ENCODE measurements at regions not wholly inside any gene's neighbourhood (a gene's known extent, or its start where the extent isn't known, plus 50 kb on each side); places are given as distances from the start of the nearest gene placed in this dataset.

GRCh38 chr10:2978574-2979273, 88.6 kb upstream of the PFKP start:
- TF ChIP-seq, protein P1, sequence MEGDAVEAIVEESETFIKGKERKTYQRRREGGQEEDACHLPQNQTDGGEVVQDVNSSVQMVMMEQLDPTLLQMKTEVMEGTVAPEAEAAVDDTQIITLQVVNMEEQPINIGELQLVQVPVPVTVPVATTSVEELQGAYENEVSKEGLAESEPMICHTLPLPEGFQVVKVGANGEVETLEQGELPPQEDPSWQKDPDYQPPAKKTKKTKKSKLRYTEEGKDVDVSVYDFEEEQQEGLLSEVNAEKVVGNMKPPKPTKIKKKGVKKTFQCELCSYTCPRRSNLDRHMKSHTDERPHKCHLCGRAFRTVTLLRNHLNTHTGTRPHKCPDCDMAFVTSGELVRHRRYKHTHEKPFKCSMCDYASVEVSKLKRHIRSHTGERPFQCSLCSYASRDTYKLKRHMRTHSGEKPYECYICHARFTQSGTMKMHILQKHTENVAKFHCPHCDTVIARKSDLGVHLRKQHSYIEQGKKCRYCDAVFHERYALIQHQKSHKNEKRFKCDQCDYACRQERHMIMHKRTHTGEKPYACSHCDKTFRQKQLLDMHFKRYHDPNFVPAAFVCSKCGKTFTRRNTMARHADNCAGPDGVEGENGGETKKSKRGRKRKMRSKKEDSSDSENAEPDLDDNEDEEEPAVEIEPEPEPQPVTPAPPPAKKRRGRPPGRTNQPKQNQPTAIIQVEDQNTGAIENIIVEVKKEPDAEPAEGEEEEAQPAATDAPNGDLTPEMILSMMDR (IDR thresholded peaks at IDR 0.05; ENCODE audit: borderline replicate concordance, extremely low read depth, insufficient read depth): no peak
- H3K27ac ChIP-seq (ENCODE audit: low read depth in 2 of 2, low read length in 2 of 2): no peak overlapping the region
- intact Hi-C loops (cut with DNase I): loop anchor here (5.0 kb wide), 1 partner anchor 146 kb away; no protein-coding TSS in a partner anchor

DNA sequence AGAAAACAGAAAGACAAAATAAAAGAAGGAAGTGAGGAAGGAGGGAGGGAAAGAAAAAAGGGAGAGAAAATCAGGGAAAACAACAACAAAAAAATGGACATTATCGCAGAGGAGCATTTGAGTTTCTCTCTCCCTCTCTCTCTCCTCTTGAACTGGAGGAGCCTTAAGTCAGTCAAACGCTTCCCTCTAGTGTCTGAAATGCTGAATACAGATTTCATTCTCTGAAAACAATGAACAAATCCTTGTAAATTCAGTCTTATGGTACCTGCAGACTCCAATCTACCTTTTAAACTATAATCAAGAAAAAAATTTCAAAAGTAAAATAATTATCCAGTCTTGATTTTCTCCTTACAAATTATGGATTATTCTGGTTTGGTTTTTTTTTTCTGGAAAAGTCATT, 89.2 kb upstream of the PFKP start:
- no peak overlapping the region for H3K9ac ChIP-seq (ENCODE audit: low read length in 3 of 3)
- TF ChIP-seq, protein P1 (IDR thresholded peaks at IDR 0.05; ENCODE audit: borderline replicate concordance, extremely low read depth, insufficient read depth): peak; percentile 53
- intact Hi-C loops (cut with DNase I): loop anchor here (5.0 kb wide), 1 partner anchor 146 kb away; no protein-coding TSS in a partner anchor
- H3K4me1 ChIP-seq (ENCODE audit: control insufficient read depth in 2 of 3, insufficient read depth in 2 of 3, low read depth in 1 of 3, low read length in 3 of 3): no peaks in the 10 kb centered on the region
- no peaks in the 10 kb centered on the region for H3K27me3 ChIP-seq (ENCODE audit: control insufficient read depth, insufficient read depth, low read length)
- FAIRE-seq (peak; percentile 95), DNase-seq (peak in 2 of 5 donors; percentile 80 to 86)
- no peaks in the 10 kb centered on the region for H3K9me3 ChIP-seq (ENCODE audit: control insufficient read depth in 2 of 3, insufficient read depth in 1 of 3, low read length in 3 of 3)
- H3K4me3 ChIP-seq (ENCODE audit: low read length in 3 of 3): no peak overlapping the region
- H3K27ac ChIP-seq (ENCODE audit: low read depth in 2 of 2, low read length in 2 of 2): no peak overlapping the region
- no peaks in the 10 kb centered on the region for H3K36me3 ChIP-seq (ENCODE audit: control insufficient read depth in 2 of 3, insufficient read depth in 3 of 3, low read length in 3 of 3)

More at GRCh38 chr10:2978574-2979273, 88.6 kb upstream of the PFKP start:
- Histone ChIP-seq H3K4me1 (ENCODE audit: control insufficient read depth in 2 of 3, insufficient read depth in 2 of 3, low read depth in 1 of 3, low read length in 3 of 3) (no peaks in the 10 kb centered on the region), H3K9ac (ENCODE audit: low read length in 3 of 3) (no peak overlapping the region), H3K36me3 (ENCODE audit: control insufficient read depth in 2 of 3, insufficient read depth in 3 of 3, low read length in 3 of 3) (no peaks in the 10 kb centered on the region), H3K9me3 (ENCODE audit: control insufficient read depth in 2 of 3, insufficient read depth in 1 of 3, low read length in 3 of 3) (no peaks in the 10 kb centered on the region), H3K27me3 (ENCODE audit: control insufficient read depth, insufficient read depth, low read length) (no peaks in the 10 kb centered on the region), H3K4me3 (ENCODE audit: low read length in 3 of 3) (no peak overlapping the region)
- no peak for DNase-seq
- FAIRE-seq: no peak

- FAIRE-seq: no peak
- Histone ChIP-seq H3K27me3 (ENCODE audit: control insufficient read depth, insufficient read depth, low read length) (no peaks in the 10 kb centered on the region), H3K36me3 (ENCODE audit: control insufficient read depth in 2 of 3, insufficient read depth in 3 of 3, low read length in 3 of 3) (no peaks in the 10 kb centered on the region), H3K4me1 (ENCODE audit: control insufficient read depth in 2 of 3, insufficient read depth in 2 of 3, low read depth in 1 of 3, low read length in 3 of 3) (no peaks in the 10 kb centered on the region), H3K27ac (ENCODE audit: low read depth in 2 of 2, low read length in 2 of 2) (no peak overlapping the region), H3K9me3 (ENCODE audit: control insufficient read depth in 2 of 3, insufficient read depth in 1 of 3, low read length in 3 of 3) (no peaks in the 10 kb centered on the region), H3K4me3 (ENCODE audit: low read length in 3 of 3) (no peak overlapping the region), H3K9ac (ENCODE audit: low read length in 3 of 3) (no peak overlapping the region)
- DNase-seq: no peak
- TF ChIP-seq, protein P1 (IDR thresholded peaks at IDR 0.05; ENCODE audit: borderline replicate concordance, extremely low read depth, insufficient read depth): no peak
- intact Hi-C loops (cut with DNase I): loop anchor here (5.0 kb wide), 1 partner anchor 142 kb away; no protein-coding TSS in a partner anchor
Observed at GRCh38 chr10:2974503-2975207, 92.7 kb upstream of the PFKP start.

Data from kidney (tissue), 13 donors.